ENCODE measurements at regions not wholly inside any gene's neighbourhood (a gene's known extent, or its start where the extent isn't known, plus 50 kb on each side); places are given as distances from the start of the nearest gene placed in this dataset.

DNA sequence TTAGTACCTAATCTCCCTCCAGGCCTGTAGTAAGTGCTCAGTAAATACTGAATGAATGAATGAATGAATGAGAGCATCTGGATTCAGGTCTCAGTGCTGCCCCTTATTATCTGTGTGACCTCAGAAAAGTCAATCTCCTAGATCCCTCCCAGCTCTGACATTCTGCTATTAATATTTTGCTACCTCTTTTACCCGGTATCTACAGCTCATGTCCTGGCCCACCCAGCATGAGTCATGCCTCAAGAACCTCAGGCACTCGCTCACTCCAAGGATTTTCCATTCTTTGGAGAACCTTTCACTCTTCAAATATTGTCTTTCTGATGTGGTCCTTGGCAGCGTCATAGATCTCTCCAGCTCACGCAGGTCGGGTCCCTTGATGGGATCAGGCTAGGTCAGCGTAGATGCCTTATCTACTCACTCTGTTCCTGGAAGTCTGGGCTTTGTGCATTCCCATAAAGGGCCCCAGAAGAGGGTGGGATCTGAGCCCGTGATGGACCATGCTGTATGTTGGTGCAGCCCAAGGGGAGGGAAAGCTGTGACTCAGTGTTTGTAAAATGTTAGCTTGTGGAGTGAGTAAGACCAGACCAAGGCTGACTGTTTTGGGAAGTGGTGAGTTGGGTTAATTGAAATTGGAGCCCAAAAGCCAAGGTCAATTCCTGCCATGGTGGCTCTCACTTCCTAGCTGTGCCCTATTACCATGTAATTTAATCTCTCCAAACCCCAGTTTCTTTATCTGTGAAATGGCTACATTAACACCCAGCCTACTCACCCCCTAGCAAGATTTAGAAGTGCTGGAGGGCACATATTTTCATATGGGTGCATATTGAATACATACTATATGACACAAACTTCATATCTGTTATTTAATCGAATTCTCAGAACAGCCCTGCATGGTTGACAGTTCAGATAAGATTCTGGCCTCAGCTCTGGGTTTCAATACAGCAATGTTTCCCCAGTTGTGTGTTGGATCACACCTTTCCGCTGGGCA lies 214.1 kb upstream of the USP24 start:
- POLR2A ChIA-PET: interaction anchor here (0.6 to 1.0 kb wide), 4 partner anchors 10 to 45 kb away, joined by 3 to 4 read pairs (median 4); no protein-coding TSS in a partner anchor
- TF ChIP-seq CTCF (IDR thresholded peaks at IDR 0.05; ENCODE audit: unreplicated experiment): no peak
- Mint-ChIP-seq H3K27ac (ENCODE audit: low read depth, unreplicated experiment) (peak overlapping the region; percentile 78), H3K36me3 (ENCODE audit: insufficient read depth, unreplicated experiment) (no peaks in the 10 kb centered on the region), H3K4me1 (ENCODE audit: insufficient read depth, unreplicated experiment) (peaks cover 20% of the 10 kb centered on the region), H3K27me3 (ENCODE audit: insufficient read depth, unreplicated experiment) (no peaks in the 10 kb centered on the region), H3K4me3 (ENCODE audit: unreplicated experiment) (peak overlapping the region; percentile 3), H3K9me3 (ENCODE audit: unreplicated experiment) (peaks cover 8% of the 10 kb centered on the region)
- intact Hi-C loops (cut with micrococcal nuclease): loop anchor here (1.0 to 2.0 kb wide), 2 partner anchors 14 to 54 kb away; no protein-coding TSS in a partner anchor
- DNase-seq (ENCODE audit: unreplicated experiment): peak; percentile 92
- TSS peak; percentile 59 for BruUV-seq (replicated peaks)
- CTCF ChIA-PET: interaction anchor here (0.5 to 3.8 kb wide), 6 partner anchors 11 to 1308 kb away, joined by 3 to 18 read pairs (median 3); no protein-coding TSS in a partner anchor

- no peak overlapping the region for H3K4me3 Mint-ChIP-seq (ENCODE audit: unreplicated experiment)
- peaks cover 20% of the 10 kb centered on the region for H3K4me1 Mint-ChIP-seq (ENCODE audit: insufficient read depth, unreplicated experiment)
- BruUV-seq (replicated peaks): no TSS peak
- H3K36me3 Mint-ChIP-seq (ENCODE audit: insufficient read depth, unreplicated experiment): no peaks in the 10 kb centered on the region
- POLR2A ChIA-PET: no interaction called here
- no peak for DNase-seq (ENCODE audit: unreplicated experiment)
- no peaks in the 10 kb centered on the region for H3K27me3 Mint-ChIP-seq (ENCODE audit: insufficient read depth, unreplicated experiment)
- CTCF ChIA-PET: interaction anchor here (0.5 to 3.8 kb wide), 5 partner anchors 10 to 1309 kb away, joined by 3 to 18 read pairs (median 3); no protein-coding TSS in a partner anchor
- TF ChIP-seq CTCF (IDR thresholded peaks at IDR 0.05; ENCODE audit: unreplicated experiment): no peak
- intact Hi-C loops (cut with micrococcal nuclease): loop anchor here (2.0 kb wide), 1 partner anchor 53 kb away; no protein-coding TSS in a partner anchor
- H3K27ac Mint-ChIP-seq (ENCODE audit: low read depth, unreplicated experiment): peak overlapping the region; percentile 78
- peaks cover under 1% of the 10 kb centered on the region for H3K9me3 Mint-ChIP-seq (ENCODE audit: unreplicated experiment)
These were observed 213.1 kb upstream of the USP24 start for GRCh38 chr1:55428231-55428630.

DNA sequence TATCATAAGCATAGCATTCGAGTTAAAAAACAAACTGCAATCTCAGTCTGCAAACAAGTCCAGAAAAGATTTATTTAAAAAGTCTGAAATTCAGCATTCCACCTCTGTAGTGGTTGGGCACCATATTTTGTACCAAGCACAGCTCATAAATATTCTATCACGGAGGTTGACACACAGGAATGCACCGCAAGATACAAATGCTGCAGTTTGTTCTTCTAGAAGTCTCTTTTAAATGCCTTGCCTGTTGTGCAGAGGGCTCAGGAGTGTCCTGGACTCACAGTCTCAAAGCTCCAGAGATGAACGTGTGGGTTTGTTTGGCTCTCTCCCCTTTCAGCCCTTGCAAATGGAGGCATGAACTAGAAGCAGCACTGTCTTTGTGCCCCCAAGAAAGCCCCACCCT lies 212.4 kb upstream of the USP24 start:
- BruUV-seq (replicated peaks): no TSS peak
- no peak for DNase-seq (ENCODE audit: unreplicated experiment)
- intact Hi-C loops (cut with micrococcal nuclease): loop anchor here (2.0 kb wide), 1 partner anchor 53 kb away; no protein-coding TSS in a partner anchor
- Mint-ChIP-seq H3K27me3 (ENCODE audit: insufficient read depth, unreplicated experiment) (no peaks in the 10 kb centered on the region), H3K27ac (ENCODE audit: low read depth, unreplicated experiment) (no peak overlapping the region), H3K4me1 (ENCODE audit: insufficient read depth, unreplicated experiment) (peaks cover 20% of the 10 kb centered on the region), H3K4me3 (ENCODE audit: unreplicated experiment) (no peak overlapping the region), H3K9me3 (ENCODE audit: unreplicated experiment) (no peaks in the 10 kb centered on the region), H3K36me3 (ENCODE audit: insufficient read depth, unreplicated experiment) (no peaks in the 10 kb centered on the region)
- CTCF ChIA-PET: interaction anchor here (0.9 to 3.8 kb wide), 3 partner anchors 8 to 53 kb away, joined by 4 to 18 read pairs (median 5); no protein-coding TSS in a partner anchor
- POLR2A ChIA-PET: no interaction called here
- no peak for TF ChIP-seq CTCF (IDR thresholded peaks at IDR 0.05; ENCODE audit: unreplicated experiment)

DNA sequence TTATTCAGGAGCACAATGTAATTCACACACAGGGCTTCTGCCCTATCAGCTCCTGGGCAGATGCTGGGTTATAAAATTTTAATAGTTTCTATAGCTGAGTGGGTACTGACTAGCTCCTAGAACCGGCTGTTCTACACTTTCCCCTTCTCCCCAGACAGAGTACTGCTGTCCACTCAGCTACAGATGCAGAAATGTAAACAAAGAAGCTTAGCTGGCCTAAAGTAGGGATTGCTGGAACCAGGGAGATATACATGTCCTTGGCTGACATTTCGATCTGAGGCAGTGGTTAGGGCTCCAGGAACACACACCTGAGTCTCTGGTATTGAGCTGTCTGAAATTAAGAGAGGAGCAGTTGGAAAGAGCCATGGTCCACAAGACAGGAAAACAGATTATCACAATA lies 211.5 kb upstream of the USP24 start:
- no TSS peak for BruUV-seq (replicated peaks)
- H3K4me1 Mint-ChIP-seq (ENCODE audit: insufficient read depth, unreplicated experiment): peaks cover 20% of the 10 kb centered on the region
- no peaks in the 10 kb centered on the region for H3K27me3 Mint-ChIP-seq (ENCODE audit: insufficient read depth, unreplicated experiment)
- H3K36me3 Mint-ChIP-seq (ENCODE audit: insufficient read depth, unreplicated experiment): no peaks in the 10 kb centered on the region
- H3K4me3 Mint-ChIP-seq (ENCODE audit: unreplicated experiment): no peak overlapping the region
- H3K27ac Mint-ChIP-seq (ENCODE audit: low read depth, unreplicated experiment): peak overlapping the region; percentile 6
- DNase-seq (ENCODE audit: unreplicated experiment): no peak
- CTCF ChIA-PET: interaction anchor here (0.9 to 2.4 kb wide), 2 partner anchors 8 to 9 kb away, joined by 4 to 5 read pairs; no protein-coding TSS in a partner anchor
- no peaks in the 10 kb centered on the region for H3K9me3 Mint-ChIP-seq (ENCODE audit: unreplicated experiment)
- POLR2A ChIA-PET: no interaction called here
- intact Hi-C loops (cut with micrococcal nuclease): no loop called here
- TF ChIP-seq CTCF (IDR thresholded peaks at IDR 0.05; ENCODE audit: unreplicated experiment): no peak

Data from MCF 10A (cell line).